Stomach (tissue), 8 donors: ENCODE measurements at regions not wholly inside any gene's neighbourhood (a gene's known extent, or its start where the extent isn't known, plus 50 kb on each side); places are given as distances from the start of the nearest gene placed in this dataset.
A peak's percentile ranks its signal among the peaks of the same experiment; 100 is the strongest.
"Not testable (repeated sequence)": the region's sequence is repeated elsewhere in the genome, so short reads cannot be mapped to it uniquely, and the experiment has no call there.

Experiments
- DNase-seq, 2 donors: peaks; one replicate each; pipeline versions ENCODE4 v3.0.0 to v3.0.0-alpha.2; 2013 to 2019
- H3K27ac ChIP-seq, 5 donors: fragments of 200-600 bp in 4 of 5; sonication (generic) in 4 of 5; one replicate each; pipeline ENCODE4 v1.5.1; 2013 to 2019; ENCODE audit warnings: mild to moderate bottlenecking in 1 of 5, moderate library complexity in 1 of 5
- H3K27me3 ChIP-seq, 3 donors: fragments of 200-600 bp; sonication (generic); one replicate each; pipeline ENCODE4 v1.5.1; 2017 to 2019; ENCODE audit warnings: mixed run types in 1 of 3
- H3K36me3 ChIP-seq, 4 donors: fragments of 200-600 bp; sonication (generic); 1 replicate in 3 of 4; 2 replicates in 1 of 4; pipeline ENCODE4 v1.5.1; 2016 to 2019
- H3K4me1 ChIP-seq, 4 donors: fragments of 200-600 bp; sonication (generic); one replicate each; pipeline ENCODE4 v1.5.1; 2016 to 2019
- H3K4me3 ChIP-seq, 4 donors: fragments of 200-600 bp; sonication (generic) in 3 of 4; one replicate each; pipeline ENCODE4 v1.5.1; 2016 to 2019; ENCODE audit warnings: mild to moderate bottlenecking in 1 of 4
- H3K9me3 ChIP-seq, 4 donors: fragments of 200-600 bp; sonication (generic); one replicate each; pipeline ENCODE4 v1.5.1; 2016 to 2019
- EP300 ChIP-seq: sonication (generic); formaldehyde crosslinking; IDR thresholded peaks from one replicate; pipeline ENCODE4 v1.6.1; 2017; ENCODE audit warnings: antibody characterized with exemption
- POLR2A ChIP-seq, 4 donors: fragments of 450-650 bp; IDR thresholded peaks; one replicate each; pipeline ENCODE4 v1.6.1; 2016; ENCODE audit warnings: antibody characterized with exemption in 4 of 4, control low read depth in 2 of 4, mild to moderate bottlenecking in 1 of 4, moderate library complexity in 1 of 4
- POLR2AphosphoS5 ChIP-seq, 3 donors: sonication (generic); formaldehyde crosslinking; IDR thresholded peaks; one replicate each; pipeline ENCODE4 v1.6.1; 2016; ENCODE audit warnings: antibody characterized with exemption in 3 of 3
- WGBS, 5 donors: extraction: QIAGEN DNeasy Blood & Tissue Kit in 3 of 5; methylation state at CpG; one replicate each; pipeline versions ENCODE4 v1.1.5 to v1.1.7; 2013 to 2018; 5-methylcytosine and 5-hydroxymethylcytosine counted together
- intact Hi-C: fragments of 100-400 bp; cut with DNase I; formaldehyde crosslinking; loops from one replicate; pipeline ENCODE4 v1.15.1; 2023; ENCODE audit warnings: low total_unique reads
- TF ChIP-seq, protein P1 (sequence below), 7 experiments: fragments of 450-650 bp in 4 of 7; fragments of 200-600 bp in 3 of 7; sonication (generic) in 3 of 7; IDR thresholded peaks; one replicate each; pipeline ENCODE4 v1.5.1; 2016 to 2019; ENCODE audit warnings: antibody characterized with exemption in 7 of 7, control low read depth in 2 of 7, mild to moderate bottlenecking in 1 of 7
- donor health status: healthy with polysubstance abuse.
- donor health status: Bipolar disorder and iron deficiency.
- donor health status: healthy.

DNA sequence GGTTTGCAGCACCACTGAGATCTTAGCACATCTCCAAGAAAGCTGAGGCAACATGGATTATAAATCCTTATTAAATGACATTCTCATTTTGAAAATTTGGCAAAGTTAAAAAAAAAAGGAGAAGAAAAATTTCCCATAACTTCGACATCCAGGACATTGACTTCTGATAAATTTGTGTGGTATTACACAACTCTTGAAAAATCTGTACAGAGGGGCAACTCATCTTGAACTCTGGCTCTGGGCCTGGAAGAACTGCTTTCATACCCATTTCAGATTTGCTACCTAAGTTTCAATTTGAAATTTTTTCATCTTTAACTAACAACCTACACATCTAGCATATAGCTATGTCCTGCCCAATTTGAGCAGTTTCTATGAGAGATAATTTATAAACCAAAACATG lies 118.0 kb upstream of the UGP2 start:
- 53 to 90% (median 82%) methylated on average over 1 of the region's 1 CpG for WGBS, 5 donors
- Histone ChIP-seq H3K4me1 (no peaks in the 10 kb centered on the region), H3K27me3 (no peaks in the 10 kb centered on the region), H3K4me3 (no peak overlapping the region), H3K36me3 (no peaks in the 10 kb centered on the region), H3K27ac (no peak overlapping the region), H3K9me3 (no peaks in the 10 kb centered on the region)
- DNase-seq, result no peak
- TF ChIP-seq, protein P1, sequence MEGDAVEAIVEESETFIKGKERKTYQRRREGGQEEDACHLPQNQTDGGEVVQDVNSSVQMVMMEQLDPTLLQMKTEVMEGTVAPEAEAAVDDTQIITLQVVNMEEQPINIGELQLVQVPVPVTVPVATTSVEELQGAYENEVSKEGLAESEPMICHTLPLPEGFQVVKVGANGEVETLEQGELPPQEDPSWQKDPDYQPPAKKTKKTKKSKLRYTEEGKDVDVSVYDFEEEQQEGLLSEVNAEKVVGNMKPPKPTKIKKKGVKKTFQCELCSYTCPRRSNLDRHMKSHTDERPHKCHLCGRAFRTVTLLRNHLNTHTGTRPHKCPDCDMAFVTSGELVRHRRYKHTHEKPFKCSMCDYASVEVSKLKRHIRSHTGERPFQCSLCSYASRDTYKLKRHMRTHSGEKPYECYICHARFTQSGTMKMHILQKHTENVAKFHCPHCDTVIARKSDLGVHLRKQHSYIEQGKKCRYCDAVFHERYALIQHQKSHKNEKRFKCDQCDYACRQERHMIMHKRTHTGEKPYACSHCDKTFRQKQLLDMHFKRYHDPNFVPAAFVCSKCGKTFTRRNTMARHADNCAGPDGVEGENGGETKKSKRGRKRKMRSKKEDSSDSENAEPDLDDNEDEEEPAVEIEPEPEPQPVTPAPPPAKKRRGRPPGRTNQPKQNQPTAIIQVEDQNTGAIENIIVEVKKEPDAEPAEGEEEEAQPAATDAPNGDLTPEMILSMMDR (IDR thresholded peaks at IDR 0.05), result no peak
- TF ChIP-seq POLR2AphosphoS5 (IDR thresholded peaks at IDR 0.05) (no peak), POLR2A (IDR thresholded peaks at IDR 0.05) (no peak), EP300 (no peak)
- intact Hi-C loops, result no loop called here

DNA sequence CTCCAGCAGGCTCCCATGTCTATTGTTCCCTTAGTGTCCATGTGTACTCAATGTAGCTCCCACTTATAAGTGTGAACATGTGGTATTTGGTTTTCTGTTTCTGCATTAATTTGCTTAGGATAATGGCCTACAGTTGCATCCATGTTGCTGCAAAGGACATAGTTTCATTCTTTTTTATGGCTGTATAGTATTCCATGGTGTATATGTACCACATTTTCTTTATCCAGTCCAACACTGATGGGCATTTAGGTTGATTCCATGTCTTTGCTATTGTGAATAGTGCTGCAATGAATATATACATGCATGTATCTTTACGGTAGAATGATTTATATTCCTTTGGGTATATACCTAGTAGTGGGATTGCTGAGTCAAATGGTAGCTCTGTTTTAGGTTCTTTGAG lies 116.5 kb upstream of the UGP2 start:
- H3K27me3 ChIP-seq, H3K27ac ChIP-seq, H3K36me3 ChIP-seq, H3K4me1 ChIP-seq, H3K4me3 ChIP-seq, DNase-seq, H3K9me3 ChIP-seq, intact Hi-C loops: not testable (repeated sequence)
- 97 to 100% (median 100%) methylated on average over 1 of the region's 1 CpG for WGBS, 5 donors

DNA sequence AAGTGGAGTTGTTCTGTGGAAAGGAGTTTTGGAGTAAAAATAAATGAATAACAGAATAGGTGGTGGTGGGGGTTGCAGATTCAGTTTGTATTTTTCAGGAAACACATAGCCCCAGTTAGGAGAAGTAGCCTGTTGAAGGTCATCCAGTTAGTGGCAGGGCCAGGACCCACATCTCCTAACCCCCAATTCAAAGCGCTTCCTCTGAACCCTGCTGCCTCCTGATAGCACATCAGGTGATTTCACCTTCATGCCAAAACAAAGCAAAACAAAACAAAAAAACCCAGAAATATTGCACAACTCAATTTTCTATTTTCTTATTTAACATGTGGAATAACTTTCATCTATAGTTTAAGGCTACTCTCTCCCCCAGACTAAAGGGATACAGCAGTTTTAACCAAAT lies 112.3 kb upstream of the UGP2 start:
- no peak for TF ChIP-seq POLR2AphosphoS5 (IDR thresholded peaks at IDR 0.05)
- H3K36me3 ChIP-seq, result no peaks in the 10 kb centered on the region
- intact Hi-C loops, result no loop called here

DNA sequence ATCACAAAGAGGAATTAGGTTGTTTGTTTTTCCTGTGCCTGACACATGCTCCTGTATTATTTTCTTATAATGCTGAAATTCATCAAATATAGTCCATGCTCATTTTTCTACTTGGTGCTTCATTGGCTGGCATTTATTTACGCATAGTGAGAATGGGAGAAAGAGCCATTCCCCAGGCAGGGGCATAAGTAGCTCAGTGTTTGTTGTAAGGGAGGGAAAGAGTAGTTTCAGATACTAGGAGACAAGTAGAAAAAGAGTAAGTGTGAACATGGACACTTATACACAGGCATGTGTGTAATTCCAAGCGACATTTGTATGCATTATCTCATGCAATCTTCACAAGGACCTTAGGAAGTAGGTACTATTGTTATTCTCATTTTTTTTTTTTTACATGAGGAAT lies 111.9 kb upstream of the UGP2 start:
- H3K36me3 ChIP-seq, result no peaks in the 10 kb centered on the region
- peaks cover 0 to 2% (median 0%) of the 10 kb centered on the region in 4 donors for H3K4me1 ChIP-seq
- H3K9me3 ChIP-seq, result no peaks in the 10 kb centered on the region
- WGBS, 5 donors, result 87 to 91% (median 89%) methylated on average over 2 of the region's 2 CpGs
- TF ChIP-seq EP300, result no peak
- no peak for TF ChIP-seq POLR2AphosphoS5 (IDR thresholded peaks at IDR 0.05)
- TF ChIP-seq, protein P1 (IDR thresholded peaks at IDR 0.05), result no peak
- no peaks in the 10 kb centered on the region for H3K27me3 ChIP-seq
- intact Hi-C loops, result no loop called here
- DNase-seq, result no peak
- H3K27ac ChIP-seq, result no peak overlapping the region
- no peak overlapping the region for H3K4me3 ChIP-seq

More for the DNA sequence above, 112.3 kb upstream of the UGP2 start:
- Histone ChIP-seq H3K4me1 (no peaks in the 10 kb centered on the region), H3K27ac (no peak overlapping the region), H3K4me3 (no peak overlapping the region), H3K27me3 (no peaks in the 10 kb centered on the region), H3K9me3 (no peaks in the 10 kb centered on the region)
- no peak for DNase-seq
- WGBS, 5 donors, result 87 to 96% (median 95%) methylated on average over 1 of the region's 1 CpG

DNA sequence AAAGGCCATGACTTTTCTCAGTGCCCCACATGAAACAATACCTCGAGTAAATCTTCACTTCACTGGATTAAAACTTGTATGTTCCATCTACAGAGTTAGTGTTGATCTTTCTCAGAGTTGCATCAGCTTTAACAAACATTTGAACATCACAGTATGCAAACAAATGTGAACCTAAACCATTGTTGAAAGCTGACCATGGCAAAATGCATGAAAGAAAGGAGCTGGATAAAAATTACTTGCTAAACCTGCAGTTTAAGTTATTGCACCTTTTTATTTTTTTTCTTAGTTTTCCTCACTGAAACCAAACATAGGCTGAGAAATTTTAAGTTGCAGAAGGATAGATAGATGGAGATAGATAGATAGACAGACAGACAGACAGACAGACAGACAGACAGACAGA lies 107.2 kb upstream of the UGP2 start:
- no peaks in the 10 kb centered on the region for H3K36me3 ChIP-seq
- intact Hi-C loops, result no loop called here
- no peak overlapping the region for H3K27ac ChIP-seq
- peak in 1 of 2 donors; percentile 65 for DNase-seq
- H3K9me3 ChIP-seq, result no peaks in the 10 kb centered on the region
- H3K4me3 ChIP-seq, result no peak overlapping the region
- H3K4me1 ChIP-seq, result peaks cover 0 to 37% (median 10%) of the 10 kb centered on the region in 4 donors
- no peaks in the 10 kb centered on the region for H3K27me3 ChIP-seq
- TF ChIP-seq, protein P1 (IDR thresholded peaks at IDR 0.05), result no peak
- TF ChIP-seq POLR2AphosphoS5 (IDR thresholded peaks at IDR 0.05), result no peak
- TF ChIP-seq EP300, result no peak
- TF ChIP-seq POLR2A (IDR thresholded peaks at IDR 0.05), result no peak
- 18 to 56% (median 39%) methylated on average over 1 of the region's 1 CpG for WGBS, 5 donors

DNA sequence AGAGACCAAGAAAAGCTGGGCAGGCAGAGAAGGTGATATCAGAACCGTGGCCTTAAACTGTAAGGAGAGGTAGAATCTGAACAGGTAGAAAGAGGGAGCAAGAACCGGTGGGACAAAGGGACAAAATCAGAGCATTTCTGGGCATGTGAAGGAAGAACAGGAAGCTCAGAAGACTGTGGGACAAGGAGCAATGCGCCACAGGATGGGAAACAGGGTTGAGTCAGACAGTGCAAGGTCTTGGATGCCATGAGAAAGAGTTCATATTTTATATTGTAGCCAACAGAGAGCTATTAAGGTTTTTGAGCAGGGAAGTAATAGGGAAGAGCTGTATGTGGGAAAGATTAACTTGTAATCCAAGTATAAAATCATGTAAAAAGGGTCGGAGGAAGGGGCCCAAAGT lies 106.4 kb upstream of the UGP2 start:
- DNase-seq, result no peak
- Histone ChIP-seq H3K36me3 (no peaks in the 10 kb centered on the region), H3K4me1 (peaks cover 0 to 37% (median 10%) of the 10 kb centered on the region in 4 donors), H3K9me3 (no peaks in the 10 kb centered on the region), H3K4me3 (no peak overlapping the region), H3K27me3 (no peaks in the 10 kb centered on the region), H3K27ac (peak overlapping the region in 3 of 5 donors; percentile 15 to 52 (median 18))
- no peak for TF ChIP-seq POLR2A (IDR thresholded peaks at IDR 0.05)
- TF ChIP-seq, protein P1 (IDR thresholded peaks at IDR 0.05), result no peak
- no peak for TF ChIP-seq EP300
- WGBS, 5 donors, result 52 to 80% (median 67%) methylated on average over 4 of the region's 4 CpGs
- intact Hi-C loops, result no loop called here
